Fibroblast of mammary gland (primary cell): ENCODE measurements at regions not wholly inside any gene's neighbourhood (a gene's known extent, or its start where the extent isn't known, plus 50 kb on each side); places are given as distances from the start of the nearest gene placed in this dataset.
A peak's percentile ranks its signal among the peaks of the same experiment; 100 is the strongest.
"Not testable (repeated sequence)": the region's sequence is repeated elsewhere in the genome, so short reads cannot be mapped to it uniquely, and the experiment has no call there.

Experiments used
- DNase-seq: peaks from one replicate; pipeline ENCODE4 v3.0.0-alpha.2; 2010; ENCODE audit warnings: low read depth
- H3K4me3 ChIP-seq: 2 replicates; pipeline ENCODE4 v1.5.1; 2011; ENCODE audit warnings: low read depth, mild to moderate bottlenecking, low read length, moderate library complexity; ENCODE audit not compliant: control insufficient read depth
- CTCF ChIP-seq: conservative IDR thresholded peaks from 2 replicates; pipeline ENCODE4 v1.5.1; 2011; ENCODE audit warnings: low read depth, low read length, inconsistent platforms; ENCODE audit not compliant: control insufficient read depth, insufficient read depth

- no peak overlapping the region for H3K4me3 ChIP-seq
- no peak for TF ChIP-seq CTCF
- no peak for DNase-seq
These were observed 109.1 kb upstream of the PLEKHG1 start for GRCh38 chr6:150490586-150490985.

- peak; percentile 80 for DNase-seq
- H3K4me3 ChIP-seq: no peak overlapping the region
- TF ChIP-seq CTCF: no peak
These were observed 108.4 kb upstream of the PLEKHG1 start for GRCh38 chr6:150491131-150491810.

GRCh38 chr6:150491811-150492172 is 107.9 kb upstream of the PLEKHG1 start:
- no peak for DNase-seq
- no peak overlapping the region for H3K4me3 ChIP-seq
- no peak for TF ChIP-seq CTCF

GRCh38 chr6:150492507-150492906 is 107.2 kb upstream of the PLEKHG1 start:
- H3K4me3 ChIP-seq: no peak overlapping the region
- no peak for DNase-seq
- TF ChIP-seq CTCF: no peak

GRCh38 chr6:150492941-150493340 is 106.7 kb upstream of the PLEKHG1 start:
- no peak overlapping the region for H3K4me3 ChIP-seq
- TF ChIP-seq CTCF: no peak
- DNase-seq: peak; percentile 44

- DNase-seq, H3K4me3 ChIP-seq: not testable (repeated sequence)
These were observed 106.1 kb upstream of the PLEKHG1 start for GRCh38 chr6:150493552-150493951.

- H3K4me3 ChIP-seq: no peak overlapping the region
- DNase-seq: peak; percentile 30
- no peak for TF ChIP-seq CTCF
These were observed 105.4 kb upstream of the PLEKHG1 start for GRCh38 chr6:150494241-150494640.

GRCh38 chr6:150495126-150495525 is 104.6 kb upstream of the PLEKHG1 start:
- no peak for TF ChIP-seq CTCF
- no peak overlapping the region for H3K4me3 ChIP-seq
- no peak for DNase-seq
